HL-60 (cell line): ENCODE measurements at regions not wholly inside any gene's neighbourhood (a gene's known extent, or its start where the extent isn't known, plus 50 kb on each side); places are given as distances from the start of the nearest gene placed in this dataset.

Source experiments
- DNase-seq, 2 experiments: peaks; one replicate each; pipeline ENCODE4 v3.0.0-alpha.2; 2010 to 2020; ENCODE audit warnings: low read depth in 1 of 2, low spot score in 1 of 2
- H3K27ac ChIP-seq: fragments of 250-450 bp; sonication (Bioruptor Pico); replicated peaks from 2 replicates; pipeline ENCODE4 v1.5.1; 2020; ENCODE audit warnings: mild to moderate bottlenecking, moderate library complexity
- H3K27me3 ChIP-seq: fragments of 250-450 bp; sonication (Bioruptor Pico); 2 replicates; pipeline ENCODE4 v1.5.1; 2021; ENCODE audit warnings: mild to moderate bottlenecking, moderate library complexity; ENCODE audit not compliant: insufficient read depth, poor library complexity, severe bottlenecking
- H3K4me3 ChIP-seq: replicated peaks from 2 replicates; pipeline ENCODE4 v1.5.1; 2011; ENCODE audit warnings: mild to moderate bottlenecking, control low read depth, low read length; ENCODE audit not compliant: insufficient read depth
- GABPA ChIP-seq: IDR thresholded peaks from 2 replicates; pipeline ENCODE4 v1.6.1; 2012; ENCODE audit warnings: low read depth
- POLR2AphosphoS5 ChIP-seq: IDR thresholded peaks from 2 replicates; pipeline ENCODE4 v1.6.1; 2012; ENCODE audit warnings: low read depth
- SPI1 ChIP-seq: IDR thresholded peaks from 2 replicates; pipeline ENCODE4 v1.6.1; 2012; ENCODE audit warnings: low read depth, mild to moderate bottlenecking, borderline replicate concordance
- TF ChIP-seq, protein P1 (sequence below): IDR thresholded peaks from 2 replicates; pipeline ENCODE4 v1.6.1; 2012; ENCODE audit warnings: low read depth; ENCODE audit not compliant: insufficient replicate concordance
- TF ChIP-seq, protein P2 (sequence below): IDR thresholded peaks from one replicate; pipeline ENCODE4 v1.5.1; 2011; ENCODE audit warnings: low read length, control low read depth, inconsistent platforms; ENCODE audit not compliant: insufficient read depth

DNA sequence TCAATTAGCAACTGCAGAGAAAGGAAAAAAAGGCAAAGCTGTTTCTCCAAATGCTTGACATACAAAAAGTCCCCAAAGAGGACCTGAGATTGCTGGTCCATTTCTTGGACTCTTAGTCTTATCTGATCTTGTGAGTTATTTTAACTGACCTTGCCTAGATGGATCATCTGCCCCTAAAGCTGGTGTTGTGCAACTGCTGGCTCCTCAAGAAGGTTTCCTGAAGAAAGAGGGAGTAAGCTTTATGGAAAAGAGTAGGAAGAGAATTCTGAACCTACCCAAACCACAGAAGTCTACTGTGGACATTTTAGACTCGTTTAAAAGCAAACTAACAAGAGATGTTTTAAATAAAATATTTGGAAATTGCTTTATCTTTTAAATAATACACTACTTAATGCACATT, 140.0 kb upstream of the HS3ST3A1 start:
- TF ChIP-seq, protein P1, sequence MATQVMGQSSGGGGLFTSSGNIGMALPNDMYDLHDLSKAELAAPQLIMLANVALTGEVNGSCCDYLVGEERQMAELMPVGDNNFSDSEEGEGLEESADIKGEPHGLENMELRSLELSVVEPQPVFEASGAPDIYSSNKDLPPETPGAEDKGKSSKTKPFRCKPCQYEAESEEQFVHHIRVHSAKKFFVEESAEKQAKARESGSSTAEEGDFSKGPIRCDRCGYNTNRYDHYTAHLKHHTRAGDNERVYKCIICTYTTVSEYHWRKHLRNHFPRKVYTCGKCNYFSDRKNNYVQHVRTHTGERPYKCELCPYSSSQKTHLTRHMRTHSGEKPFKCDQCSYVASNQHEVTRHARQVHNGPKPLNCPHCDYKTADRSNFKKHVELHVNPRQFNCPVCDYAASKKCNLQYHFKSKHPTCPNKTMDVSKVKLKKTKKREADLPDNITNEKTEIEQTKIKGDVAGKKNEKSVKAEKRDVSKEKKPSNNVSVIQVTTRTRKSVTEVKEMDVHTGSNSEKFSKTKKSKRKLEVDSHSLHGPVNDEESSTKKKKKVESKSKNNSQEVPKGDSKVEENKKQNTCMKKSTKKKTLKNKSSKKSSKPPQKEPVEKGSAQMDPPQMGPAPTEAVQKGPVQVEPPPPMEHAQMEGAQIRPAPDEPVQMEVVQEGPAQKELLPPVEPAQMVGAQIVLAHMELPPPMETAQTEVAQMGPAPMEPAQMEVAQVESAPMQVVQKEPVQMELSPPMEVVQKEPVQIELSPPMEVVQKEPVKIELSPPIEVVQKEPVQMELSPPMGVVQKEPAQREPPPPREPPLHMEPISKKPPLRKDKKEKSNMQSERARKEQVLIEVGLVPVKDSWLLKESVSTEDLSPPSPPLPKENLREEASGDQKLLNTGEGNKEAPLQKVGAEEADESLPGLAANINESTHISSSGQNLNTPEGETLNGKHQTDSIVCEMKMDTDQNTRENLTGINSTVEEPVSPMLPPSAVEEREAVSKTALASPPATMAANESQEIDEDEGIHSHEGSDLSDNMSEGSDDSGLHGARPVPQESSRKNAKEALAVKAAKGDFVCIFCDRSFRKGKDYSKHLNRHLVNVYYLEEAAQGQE, result no peak
- TF ChIP-seq, protein P2, sequence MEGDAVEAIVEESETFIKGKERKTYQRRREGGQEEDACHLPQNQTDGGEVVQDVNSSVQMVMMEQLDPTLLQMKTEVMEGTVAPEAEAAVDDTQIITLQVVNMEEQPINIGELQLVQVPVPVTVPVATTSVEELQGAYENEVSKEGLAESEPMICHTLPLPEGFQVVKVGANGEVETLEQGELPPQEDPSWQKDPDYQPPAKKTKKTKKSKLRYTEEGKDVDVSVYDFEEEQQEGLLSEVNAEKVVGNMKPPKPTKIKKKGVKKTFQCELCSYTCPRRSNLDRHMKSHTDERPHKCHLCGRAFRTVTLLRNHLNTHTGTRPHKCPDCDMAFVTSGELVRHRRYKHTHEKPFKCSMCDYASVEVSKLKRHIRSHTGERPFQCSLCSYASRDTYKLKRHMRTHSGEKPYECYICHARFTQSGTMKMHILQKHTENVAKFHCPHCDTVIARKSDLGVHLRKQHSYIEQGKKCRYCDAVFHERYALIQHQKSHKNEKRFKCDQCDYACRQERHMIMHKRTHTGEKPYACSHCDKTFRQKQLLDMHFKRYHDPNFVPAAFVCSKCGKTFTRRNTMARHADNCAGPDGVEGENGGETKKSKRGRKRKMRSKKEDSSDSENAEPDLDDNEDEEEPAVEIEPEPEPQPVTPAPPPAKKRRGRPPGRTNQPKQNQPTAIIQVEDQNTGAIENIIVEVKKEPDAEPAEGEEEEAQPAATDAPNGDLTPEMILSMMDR, result no peak
- TF ChIP-seq SPI1 (no peak), GABPA (no peak), POLR2AphosphoS5 (no peak)
- Histone ChIP-seq H3K4me3 (no peak overlapping the region), H3K27ac (no peak overlapping the region), H3K27me3 (no peaks in the 10 kb centered on the region)
- DNase-seq, result no peak

DNA sequence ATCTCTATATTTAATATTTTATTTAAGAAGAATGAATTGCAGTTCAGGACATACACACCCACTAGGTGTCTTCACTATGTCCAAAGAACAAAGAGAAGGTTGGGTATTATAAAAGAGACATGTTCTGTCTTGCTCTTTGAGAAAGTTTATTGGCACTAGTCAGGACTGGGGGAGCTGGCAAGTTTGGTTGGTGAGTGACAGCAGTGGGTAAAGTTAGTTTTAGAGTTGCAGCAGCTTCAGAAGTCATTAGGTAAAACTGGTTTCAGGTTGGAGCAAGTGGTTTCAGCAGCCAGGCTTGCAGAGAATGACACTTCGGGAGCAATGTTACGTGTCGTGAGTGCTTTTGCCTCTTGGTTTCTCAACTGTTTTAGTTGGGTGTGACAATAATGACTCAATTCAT, 142.2 kb upstream of the HS3ST3A1 start:
- TF ChIP-seq SPI1, result no peak
- TF ChIP-seq POLR2AphosphoS5, result no peak
- TF ChIP-seq, protein P2, result no peak
- TF ChIP-seq, protein P1, result no peak
- TF ChIP-seq GABPA, result no peak
- no peak overlapping the region for H3K4me3 ChIP-seq
- H3K27ac ChIP-seq, result no peak overlapping the region
- no peak for DNase-seq
- H3K27me3 ChIP-seq, result no peaks in the 10 kb centered on the region

DNA sequence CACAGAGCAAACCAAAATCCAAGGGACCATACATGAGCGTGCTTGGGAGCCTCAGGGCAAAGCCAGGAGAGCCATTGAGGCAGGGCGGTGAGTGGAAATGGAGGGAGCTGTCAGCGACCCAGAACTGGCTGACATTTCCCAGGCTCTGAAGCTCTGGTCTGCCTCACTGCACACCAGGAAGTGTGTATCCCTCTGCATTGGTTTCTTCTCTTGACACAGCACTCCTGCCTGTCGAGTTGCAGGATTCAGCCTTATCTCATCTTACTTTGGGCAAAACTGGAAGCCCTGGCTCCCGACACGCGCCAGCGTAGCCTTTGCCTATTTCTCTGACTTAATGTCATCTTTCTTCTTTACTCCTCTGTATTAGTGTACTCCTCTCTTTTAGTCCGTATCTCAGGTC, 144.7 kb upstream of the HS3ST3A1 start:
- TF ChIP-seq, protein P2, result no peak
- no peak for TF ChIP-seq SPI1
- TF ChIP-seq, protein P1, result no peak
- TF ChIP-seq POLR2AphosphoS5, result no peak
- TF ChIP-seq GABPA, result no peak
- H3K4me3 ChIP-seq, result no peak overlapping the region
- no peaks in the 10 kb centered on the region for H3K27me3 ChIP-seq
- no peak for DNase-seq
- no peak overlapping the region for H3K27ac ChIP-seq
